ENCODE measurements at regions not wholly inside any gene's neighbourhood (a gene's known extent, or its start where the extent isn't known, plus 50 kb on each side); places are given as distances from the start of the nearest gene placed in this dataset.
"Not testable (repeated sequence)": the region's sequence is repeated elsewhere in the genome, so short reads cannot be mapped to it uniquely, and the experiment has no call there.

DNA sequence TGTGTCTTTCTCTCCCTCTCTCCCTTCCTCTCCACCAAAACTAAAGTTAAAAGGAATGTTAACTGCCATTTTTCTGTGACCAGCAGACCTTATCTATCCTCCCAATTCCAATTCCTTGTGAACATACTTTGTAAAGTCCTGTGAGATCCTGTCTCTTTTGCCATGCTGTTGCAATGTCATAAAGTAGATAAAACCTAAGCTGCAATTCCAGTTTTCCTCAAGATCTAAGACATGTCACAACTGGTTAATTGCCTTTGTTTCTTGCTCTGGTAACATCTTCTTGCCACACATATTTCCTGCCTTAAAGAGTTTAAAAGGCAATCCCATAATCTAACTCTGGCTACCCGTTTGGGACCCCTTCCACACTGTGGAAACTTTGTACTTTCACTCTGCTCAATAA, 188.7 kb downstream of the PYDC2 start:
- Histone ChIP-seq H3K27me3 (no peaks in the 10 kb centered on the region), H3K36me3 (no peaks in the 10 kb centered on the region), H3K9me3 (no peaks in the 10 kb centered on the region), H3K27ac (no peak overlapping the region), H3K4me3 (replicated peaks in 1 of 3) (no peak overlapping the region), H3K4me1 (no peaks in the 10 kb centered on the region)
- no peak for TF ChIP-seq POLR2A (IDR thresholded peaks at IDR 0.05)
- TF ChIP-seq, protein P1, sequence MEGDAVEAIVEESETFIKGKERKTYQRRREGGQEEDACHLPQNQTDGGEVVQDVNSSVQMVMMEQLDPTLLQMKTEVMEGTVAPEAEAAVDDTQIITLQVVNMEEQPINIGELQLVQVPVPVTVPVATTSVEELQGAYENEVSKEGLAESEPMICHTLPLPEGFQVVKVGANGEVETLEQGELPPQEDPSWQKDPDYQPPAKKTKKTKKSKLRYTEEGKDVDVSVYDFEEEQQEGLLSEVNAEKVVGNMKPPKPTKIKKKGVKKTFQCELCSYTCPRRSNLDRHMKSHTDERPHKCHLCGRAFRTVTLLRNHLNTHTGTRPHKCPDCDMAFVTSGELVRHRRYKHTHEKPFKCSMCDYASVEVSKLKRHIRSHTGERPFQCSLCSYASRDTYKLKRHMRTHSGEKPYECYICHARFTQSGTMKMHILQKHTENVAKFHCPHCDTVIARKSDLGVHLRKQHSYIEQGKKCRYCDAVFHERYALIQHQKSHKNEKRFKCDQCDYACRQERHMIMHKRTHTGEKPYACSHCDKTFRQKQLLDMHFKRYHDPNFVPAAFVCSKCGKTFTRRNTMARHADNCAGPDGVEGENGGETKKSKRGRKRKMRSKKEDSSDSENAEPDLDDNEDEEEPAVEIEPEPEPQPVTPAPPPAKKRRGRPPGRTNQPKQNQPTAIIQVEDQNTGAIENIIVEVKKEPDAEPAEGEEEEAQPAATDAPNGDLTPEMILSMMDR (IDR thresholded peaks at IDR 0.05), result no peak
- DNase-seq, result no peak
- intact Hi-C loops (cut with DNase I), result no loop called here
- WGBS, 2 donors, result 33 to 81% methylated on average over 1 of the region's 1 CpG

DNA sequence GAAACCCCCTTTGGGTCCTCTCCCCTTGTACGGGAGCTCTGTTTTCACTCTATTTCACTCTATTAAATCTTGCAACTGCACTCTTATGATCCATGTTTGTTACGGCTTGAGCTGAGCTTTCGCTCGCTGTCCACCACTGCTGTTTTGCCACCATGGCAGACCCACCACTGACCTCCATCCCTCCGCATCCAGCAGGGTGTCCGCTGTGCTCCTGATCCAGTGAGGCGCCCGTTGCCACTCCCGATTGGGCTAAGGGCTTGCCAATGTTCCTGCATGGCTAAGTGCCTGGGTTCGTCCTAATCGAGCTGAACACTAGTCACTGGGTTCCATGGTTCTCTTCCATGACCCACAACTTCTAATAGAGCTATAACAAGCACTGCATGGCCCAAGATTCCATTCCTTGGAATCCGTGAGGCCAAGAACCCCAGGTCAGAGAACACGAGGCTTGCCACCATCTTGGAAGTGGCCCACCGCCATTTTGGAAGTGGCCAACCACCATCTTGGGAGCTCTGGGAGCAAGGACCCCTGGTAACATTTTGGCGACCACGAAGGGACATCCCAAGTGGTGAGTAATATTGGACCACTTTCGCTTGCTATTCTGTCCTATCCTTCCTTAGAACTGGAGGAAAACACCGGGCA, 197.9 kb downstream of the PYDC2 start:
- WGBS, 2 donors, result 90 to 95% methylated on average over 18 of the region's 18 CpGs
- H3K4me3 ChIP-seq (replicated peaks in 1 of 3); H3K36me3 ChIP-seq; DNase-seq; H3K27ac ChIP-seq; H3K27me3 ChIP-seq; intact Hi-C loops (cut with DNase I); H3K9me3 ChIP-seq; H3K4me1 ChIP-seq: not testable (repeated sequence)

DNA sequence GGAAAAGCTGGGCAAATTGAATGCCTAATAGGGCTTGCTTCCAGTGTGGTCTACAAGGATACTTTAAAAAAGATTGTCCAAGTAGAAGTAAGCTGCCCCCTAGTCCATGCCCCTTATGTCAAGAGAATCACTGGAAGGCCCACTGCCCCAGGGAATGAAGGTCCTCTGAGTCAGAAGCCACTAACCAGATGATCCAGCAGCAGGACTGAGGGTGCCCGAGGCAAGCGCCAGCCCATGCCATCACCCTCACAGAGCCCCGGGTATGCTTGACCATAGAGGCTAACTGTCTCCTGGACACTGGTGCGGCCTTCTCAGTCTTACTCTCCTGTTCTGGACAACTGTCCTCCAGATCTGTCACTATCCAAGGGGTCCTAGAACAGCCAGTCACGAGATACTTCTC, 201.2 kb downstream of the PYDC2 start:
- not testable (repeated sequence) for H3K4me1 ChIP-seq

DNA sequence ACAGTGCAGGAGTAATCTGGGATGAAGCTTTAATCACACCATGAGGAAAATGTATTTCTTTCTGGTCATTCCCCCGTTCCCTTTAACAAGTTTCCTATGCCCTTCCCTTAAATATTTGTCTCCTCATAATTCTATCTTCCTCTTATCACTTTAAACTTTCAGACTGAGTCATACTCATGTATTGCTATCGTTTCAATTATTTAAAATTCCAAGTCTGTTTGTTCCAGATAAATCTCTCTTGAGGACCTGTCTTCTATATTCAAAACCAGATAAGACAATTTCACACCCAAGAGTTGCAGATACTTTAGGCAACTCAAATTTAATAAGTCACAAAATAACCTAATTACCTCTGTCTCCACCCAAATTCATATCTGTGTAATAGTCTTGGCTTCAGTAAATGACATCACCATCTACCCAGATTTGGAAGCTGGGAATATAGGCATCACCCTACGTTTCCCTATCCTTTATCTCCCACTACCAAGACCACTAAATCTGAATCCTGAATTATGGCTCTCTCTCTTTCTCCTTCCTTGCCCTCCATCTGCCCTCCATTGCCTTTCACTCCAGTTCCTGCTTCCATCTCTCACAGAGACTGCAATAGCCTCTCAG, 220.1 kb downstream of the PYDC2 start:
- Histone ChIP-seq H3K4me1 (no peaks in the 10 kb centered on the region), H3K36me3 (no peaks in the 10 kb centered on the region), H3K27me3 (no peaks in the 10 kb centered on the region), H3K4me3 (replicated peaks in 1 of 3) (no peak overlapping the region), H3K9me3 (no peaks in the 10 kb centered on the region), H3K27ac (no peak overlapping the region)
- TF ChIP-seq, protein P1 (IDR thresholded peaks at IDR 0.05), result no peak
- no peak for TF ChIP-seq POLR2A (IDR thresholded peaks at IDR 0.05)
- intact Hi-C loops (cut with DNase I), result no loop called here
- DNase-seq, result no peak
- WGBS, 2 donors, result 66 to 68% methylated on average over 3 of the region's 3 CpGs

More for the DNA sequence above, 201.2 kb downstream of the PYDC2 start:
- DNase-seq; H3K27me3 ChIP-seq; H3K27ac ChIP-seq; intact Hi-C loops (cut with DNase I); H3K9me3 ChIP-seq; H3K36me3 ChIP-seq; H3K4me3 ChIP-seq (replicated peaks in 1 of 3): not testable (repeated sequence)
- WGBS, 2 donors, result 94 to 95% methylated on average over 5 of the region's 5 CpGs

DNA sequence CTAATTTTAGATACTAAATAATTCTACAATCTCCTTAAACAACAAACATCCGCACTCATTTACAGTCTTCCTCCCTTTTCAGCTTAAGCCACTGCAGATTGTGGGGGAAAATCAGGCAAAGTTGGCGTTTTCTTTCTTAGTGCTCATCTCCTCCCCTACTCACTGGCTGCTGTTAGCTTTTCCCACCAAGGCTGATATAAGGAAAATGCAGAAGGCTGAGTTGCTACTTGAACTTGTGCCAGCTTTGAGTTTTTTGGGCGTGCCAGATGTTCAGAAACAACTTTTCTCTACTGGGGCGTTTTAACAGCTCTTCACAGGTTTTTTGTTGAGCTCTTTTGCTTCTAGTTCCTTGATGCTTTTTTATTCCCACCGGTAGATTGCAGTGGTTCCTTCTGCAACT, 222.0 kb downstream of the PYDC2 start:
- intact Hi-C loops (cut with DNase I), result no loop called here
- Histone ChIP-seq H3K27ac (no peak overlapping the region), H3K27me3 (no peaks in the 10 kb centered on the region), H3K4me3 (replicated peaks in 1 of 3) (no peak overlapping the region), H3K4me1 (peaks cover 0 to 4% of the 10 kb centered on the region in 2 donors), H3K36me3 (no peaks in the 10 kb centered on the region), H3K9me3 (no peaks in the 10 kb centered on the region)
- TF ChIP-seq POLR2A (IDR thresholded peaks at IDR 0.05), result no peak
- TF ChIP-seq, protein P1 (IDR thresholded peaks at IDR 0.05), result no peak
- DNase-seq, result no peak
- WGBS, 2 donors, result 59 to 62% methylated on average over 5 of the region's 5 CpGs

DNA sequence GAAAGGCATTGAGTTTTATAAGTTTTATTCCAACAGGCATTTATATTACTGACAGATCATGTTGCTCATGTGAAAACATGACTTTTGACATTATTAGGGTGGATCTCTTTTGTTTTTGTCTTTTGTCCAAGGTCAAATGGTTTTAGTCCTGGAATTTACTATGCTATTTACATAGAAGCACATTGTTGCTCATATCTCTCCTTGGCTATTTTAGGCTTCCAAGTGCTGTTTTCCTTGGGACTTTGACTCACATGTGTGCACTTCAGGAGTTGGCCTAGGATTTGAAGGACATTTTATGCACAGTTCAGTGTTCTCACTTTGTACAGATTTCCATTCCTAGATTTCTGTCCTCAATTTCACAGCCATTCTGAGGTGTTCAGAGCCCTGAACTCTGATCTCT, 225.7 kb downstream of the PYDC2 start:
- DNase-seq, result no peak
- TF ChIP-seq, protein P1 (IDR thresholded peaks at IDR 0.05), result no peak
- TF ChIP-seq POLR2A (IDR thresholded peaks at IDR 0.05), result no peak
- Histone ChIP-seq H3K4me3 (replicated peaks in 1 of 3) (no peak overlapping the region), H3K27ac (no peak overlapping the region), H3K4me1 (peaks cover 0 to 4% of the 10 kb centered on the region in 2 donors), H3K9me3 (no peaks in the 10 kb centered on the region), H3K27me3 (no peaks in the 10 kb centered on the region), H3K36me3 (no peaks in the 10 kb centered on the region)
- intact Hi-C loops (cut with DNase I), result no loop called here
